ENCODE measurements at regions not wholly inside any gene's neighbourhood (a gene's known extent, or its start where the extent isn't known, plus 50 kb on each side); places are given as distances from the start of the nearest gene placed in this dataset.
"Not testable (repeated sequence)": the region's sequence is repeated elsewhere in the genome, so short reads cannot be mapped to it uniquely, and the experiment has no call there.

DNA sequence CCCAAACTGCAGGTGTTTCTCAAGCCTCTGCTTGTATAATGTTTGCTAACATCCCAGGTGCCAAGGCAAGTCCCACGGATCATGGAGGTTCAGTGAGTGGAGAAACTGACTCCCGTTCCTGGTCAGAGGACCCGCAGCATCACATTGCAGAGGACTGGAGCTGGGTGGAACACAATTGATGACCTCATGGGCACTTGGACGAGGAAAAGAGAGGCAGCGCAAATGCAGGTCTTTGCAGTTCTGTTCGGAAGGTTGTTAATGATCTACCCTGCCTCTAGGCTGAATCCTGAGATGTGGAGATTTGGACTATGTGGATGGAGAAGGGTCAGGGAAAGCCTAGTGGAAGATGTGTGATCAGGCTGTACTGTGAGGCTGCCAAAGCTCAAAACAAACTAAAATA lies 192.9 kb downstream of the DUSP10 start:
- Histone ChIP-seq H3K36me3 (ENCODE audit: insufficient read depth, low read length) (no peaks in the 10 kb centered on the region), H3K27me3 (ENCODE audit: insufficient read depth, low read length) (no peaks in the 10 kb centered on the region), H3K27ac (ENCODE audit: low read depth, low read length) (no peak overlapping the region), H3K4me1 (ENCODE audit: insufficient read depth, low read length) (0 out of 2 replicates have a peak, but pooled peaks cover under 1% of the 10 kb centered on the region), H3K9me3 (ENCODE audit: insufficient read depth, low read depth, low read length) (no peaks in the 10 kb centered on the region), H3K9ac (ENCODE audit: low read depth, low read length) (no peak overlapping the region), H3K4me3 (ENCODE audit: low read length) (no peak overlapping the region)
- 91% methylated on average over 6 of the region's 6 CpGs for WGBS

GRCh38 chr1:221549815-221550214 lies 192.1 kb downstream of the DUSP10 start:
- H3K4me3 ChIP-seq (ENCODE audit: low read length) = no peak overlapping the region
- no peak overlapping the region for H3K9ac ChIP-seq (ENCODE audit: low read depth, low read length)
- no peaks in the 10 kb centered on the region for H3K9me3 ChIP-seq (ENCODE audit: insufficient read depth, low read depth, low read length)
- H3K4me1 ChIP-seq (ENCODE audit: insufficient read depth, low read length) = no peaks in the 10 kb centered on the region
- H3K27ac ChIP-seq (ENCODE audit: low read depth, low read length) = no peak overlapping the region
- H3K36me3 ChIP-seq (ENCODE audit: insufficient read depth, low read length) = no peaks in the 10 kb centered on the region
- no peaks in the 10 kb centered on the region for H3K27me3 ChIP-seq (ENCODE audit: insufficient read depth, low read length)

GRCh38 chr1:221552792-221553191 lies 189.1 kb downstream of the DUSP10 start:
- H3K27ac ChIP-seq (ENCODE audit: low read depth, low read length); H3K36me3 ChIP-seq (ENCODE audit: insufficient read depth, low read length); H3K4me3 ChIP-seq (ENCODE audit: low read length); H3K9ac ChIP-seq (ENCODE audit: low read depth, low read length); H3K9me3 ChIP-seq (ENCODE audit: insufficient read depth, low read depth, low read length); H3K27me3 ChIP-seq (ENCODE audit: insufficient read depth, low read length); H3K4me1 ChIP-seq (ENCODE audit: insufficient read depth, low read length): not testable (repeated sequence)
- 92% methylated on average over 8 of the region's 8 CpGs for WGBS

- Histone ChIP-seq H3K9me3 (ENCODE audit: insufficient read depth, low read depth, low read length) (no peaks in the 10 kb centered on the region), H3K4me3 (ENCODE audit: low read length) (no peak overlapping the region), H3K27me3 (ENCODE audit: insufficient read depth, low read length) (no peaks in the 10 kb centered on the region), H3K4me1 (ENCODE audit: insufficient read depth, low read length) (no peaks in the 10 kb centered on the region), H3K9ac (ENCODE audit: low read depth, low read length) (no peak overlapping the region), H3K27ac (ENCODE audit: low read depth, low read length) (no peak overlapping the region), H3K36me3 (ENCODE audit: insufficient read depth, low read length) (no peaks in the 10 kb centered on the region)
- WGBS = 95% methylated on average over 10 of the region's 10 CpGs
These were observed 186.0 kb downstream of the DUSP10 start for GRCh38 chr1:221555689-221556433.

- Histone ChIP-seq H3K36me3 (ENCODE audit: insufficient read depth, low read length) (no peaks in the 10 kb centered on the region), H3K4me3 (ENCODE audit: low read length) (no peak overlapping the region), H3K27ac (ENCODE audit: low read depth, low read length) (no peak overlapping the region), H3K4me1 (ENCODE audit: insufficient read depth, low read length) (no peaks in the 10 kb centered on the region), H3K27me3 (ENCODE audit: insufficient read depth, low read length) (no peaks in the 10 kb centered on the region), H3K9ac (ENCODE audit: low read depth, low read length) (no peak overlapping the region), H3K9me3 (ENCODE audit: insufficient read depth, low read depth, low read length) (no peaks in the 10 kb centered on the region)
These were observed 185.5 kb downstream of the DUSP10 start for GRCh38 chr1:221556435-221556834.

GRCh38 chr1:221557013-221557412 lies 184.9 kb downstream of the DUSP10 start:
- no peak overlapping the region for H3K9ac ChIP-seq (ENCODE audit: low read depth, low read length)
- H3K4me1 ChIP-seq (ENCODE audit: insufficient read depth, low read length) = no peaks in the 10 kb centered on the region
- no peak overlapping the region for H3K27ac ChIP-seq (ENCODE audit: low read depth, low read length)
- no peaks in the 10 kb centered on the region for H3K27me3 ChIP-seq (ENCODE audit: insufficient read depth, low read length)
- H3K9me3 ChIP-seq (ENCODE audit: insufficient read depth, low read depth, low read length) = no peaks in the 10 kb centered on the region
- no peak overlapping the region for H3K4me3 ChIP-seq (ENCODE audit: low read length)
- no peaks in the 10 kb centered on the region for H3K36me3 ChIP-seq (ENCODE audit: insufficient read depth, low read length)
- 100% methylated on average over 1 of the region's 1 CpG for WGBS

GRCh38 chr1:221558396-221558795 lies 183.5 kb downstream of the DUSP10 start:
- WGBS = 100% methylated on average over 2 of the region's 2 CpGs
- H3K9me3 ChIP-seq (ENCODE audit: insufficient read depth, low read depth, low read length) = no peaks in the 10 kb centered on the region
- H3K4me1 ChIP-seq (ENCODE audit: insufficient read depth, low read length) = no peaks in the 10 kb centered on the region
- no peaks in the 10 kb centered on the region for H3K27me3 ChIP-seq (ENCODE audit: insufficient read depth, low read length)
- no peak overlapping the region for H3K9ac ChIP-seq (ENCODE audit: low read depth, low read length)
- H3K27ac ChIP-seq (ENCODE audit: low read depth, low read length) = no peak overlapping the region
- no peak overlapping the region for H3K4me3 ChIP-seq (ENCODE audit: low read length)
- no peaks in the 10 kb centered on the region for H3K36me3 ChIP-seq (ENCODE audit: insufficient read depth, low read length)

DNA sequence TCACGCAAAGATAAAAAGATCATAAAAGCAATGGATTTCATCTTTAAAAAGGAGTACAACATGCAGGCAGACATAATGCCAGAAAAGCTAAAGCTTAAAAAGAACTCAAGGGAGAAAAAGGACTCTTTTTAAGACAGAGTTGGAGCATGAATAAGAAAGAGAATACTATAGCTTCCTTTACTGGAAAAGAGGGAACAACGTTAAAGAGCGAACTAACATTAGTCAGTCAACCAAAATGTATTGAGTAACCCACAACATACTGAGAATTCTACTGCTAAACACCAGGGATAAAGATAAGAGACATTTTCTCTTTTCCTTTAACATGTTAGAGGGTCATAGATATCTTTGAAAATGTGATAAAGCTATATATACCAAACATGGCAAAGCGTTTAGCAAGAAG lies 182.0 kb downstream of the DUSP10 start:
- Histone ChIP-seq H3K27ac (ENCODE audit: low read depth, low read length) (no peak overlapping the region), H3K9ac (ENCODE audit: low read depth, low read length) (no peak overlapping the region), H3K4me3 (ENCODE audit: low read length) (no peak overlapping the region), H3K36me3 (ENCODE audit: insufficient read depth, low read length) (no peaks in the 10 kb centered on the region), H3K27me3 (ENCODE audit: insufficient read depth, low read length) (no peaks in the 10 kb centered on the region), H3K9me3 (ENCODE audit: insufficient read depth, low read depth, low read length) (no peaks in the 10 kb centered on the region), H3K4me1 (ENCODE audit: insufficient read depth, low read length) (no peaks in the 10 kb centered on the region)
- 93% methylated on average over 3 of the region's 4 CpGs for WGBS

DNA sequence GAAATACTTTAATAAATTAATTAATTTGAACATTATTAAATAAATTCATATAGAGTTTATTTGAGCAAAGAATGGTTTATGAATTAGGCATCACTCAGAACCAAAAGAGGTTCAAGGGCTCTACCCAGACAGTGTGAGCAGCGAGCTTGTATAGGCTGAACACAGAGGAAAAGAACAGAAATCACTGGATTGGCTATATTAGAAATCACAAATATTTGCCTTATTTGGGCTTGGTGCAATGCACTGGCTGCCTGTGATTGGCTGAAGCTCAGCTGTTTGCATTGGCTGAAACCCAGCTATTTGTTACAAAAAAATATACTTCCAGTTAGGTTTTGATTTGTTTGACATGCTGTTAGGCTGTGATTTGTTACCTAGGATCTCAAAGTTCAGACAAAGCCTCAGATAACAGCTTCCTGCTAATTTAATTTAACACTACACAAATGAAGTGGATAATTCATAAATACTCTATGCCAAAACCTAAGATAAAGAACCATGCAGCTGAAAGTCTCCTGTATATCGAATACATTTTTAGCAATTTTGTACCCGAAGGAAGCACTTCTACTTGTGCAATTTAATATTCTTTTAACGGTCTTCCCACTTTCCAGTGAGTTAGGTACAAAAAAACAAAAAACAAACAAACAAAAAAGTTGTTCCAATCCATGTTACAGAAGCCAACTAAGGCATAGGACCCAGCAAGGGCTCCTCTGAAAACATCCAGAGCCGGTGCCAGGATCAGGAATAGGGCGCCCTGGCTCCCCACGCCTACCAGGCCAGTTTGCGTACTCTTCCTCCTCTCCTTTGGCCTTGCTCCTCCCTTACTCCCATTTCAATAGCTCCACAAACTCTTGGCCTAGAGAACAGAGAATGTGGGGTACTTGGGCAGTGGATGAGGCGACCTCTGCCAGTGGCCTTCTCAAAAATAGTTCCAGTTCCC lies 179.1 kb downstream of the DUSP10 start:
- Histone ChIP-seq H3K4me1 (ENCODE audit: insufficient read depth, low read length) (peaks cover 9% of the 10 kb centered on the region; the same call in 1 of the 2 replicates), H3K27me3 (ENCODE audit: insufficient read depth, low read length) (no peaks in the 10 kb centered on the region), H3K27ac (ENCODE audit: low read depth, low read length) (no peak overlapping the region), H3K9me3 (ENCODE audit: insufficient read depth, low read depth, low read length) (no peaks in the 10 kb centered on the region), H3K4me3 (ENCODE audit: low read length) (no peak overlapping the region), H3K9ac (ENCODE audit: low read depth, low read length) (no peak overlapping the region), H3K36me3 (ENCODE audit: insufficient read depth, low read length) (no peaks in the 10 kb centered on the region)
- WGBS = 97% methylated on average over 9 of the region's 9 CpGs

- Histone ChIP-seq H3K9me3 (ENCODE audit: insufficient read depth, low read depth, low read length) (no peaks in the 10 kb centered on the region), H3K36me3 (ENCODE audit: insufficient read depth, low read length) (no peaks in the 10 kb centered on the region), H3K27me3 (ENCODE audit: insufficient read depth, low read length) (no peaks in the 10 kb centered on the region), H3K9ac (ENCODE audit: low read depth, low read length) (no peak overlapping the region), H3K4me1 (ENCODE audit: insufficient read depth, low read length) (peaks cover 9% of the 10 kb centered on the region; the same call in 1 of the 2 replicates), H3K27ac (ENCODE audit: low read depth, low read length) (no peak overlapping the region), H3K4me3 (ENCODE audit: low read length) (no peak overlapping the region)
- 96% methylated on average over 24 of the region's 24 CpGs for WGBS
These were observed 178.4 kb downstream of the DUSP10 start for GRCh38 chr1:221563476-221563921.

DNA sequence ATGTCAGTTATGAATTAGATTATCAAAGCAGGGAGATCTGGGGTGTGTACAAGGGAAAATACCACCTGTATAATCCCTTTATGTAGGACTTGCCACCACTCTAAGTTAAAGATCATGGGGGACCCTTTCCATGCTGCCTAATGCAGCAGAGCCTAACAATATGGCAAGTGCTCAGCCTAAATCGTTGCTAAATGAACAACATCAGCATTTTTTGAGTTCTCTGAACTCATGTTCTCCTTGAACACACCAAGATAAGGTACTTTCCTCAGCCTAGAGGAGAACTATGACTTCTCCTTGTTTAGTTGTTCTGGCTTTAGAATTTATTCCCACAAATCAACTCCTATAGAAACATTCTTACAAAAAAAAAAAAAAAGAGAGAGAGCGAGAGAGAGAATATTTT lies 177.0 kb downstream of the DUSP10 start:
- no peak overlapping the region for H3K9ac ChIP-seq (ENCODE audit: low read depth, low read length)
- no peaks in the 10 kb centered on the region for H3K36me3 ChIP-seq (ENCODE audit: insufficient read depth, low read length)
- no peaks in the 10 kb centered on the region for H3K9me3 ChIP-seq (ENCODE audit: insufficient read depth, low read depth, low read length)
- no peak overlapping the region for H3K27ac ChIP-seq (ENCODE audit: low read depth, low read length)
- no peak overlapping the region for H3K4me3 ChIP-seq (ENCODE audit: low read length)
- 83% methylated on average over 1 of the region's 2 CpGs for WGBS
- H3K4me1 ChIP-seq (ENCODE audit: insufficient read depth, low read length) = peaks cover 9% of the 10 kb centered on the region; the same call in 1 of the 2 replicates
- no peaks in the 10 kb centered on the region for H3K27me3 ChIP-seq (ENCODE audit: insufficient read depth, low read length)

All from HUES64 (cell line).